GM18951 (cell line): ENCODE measurements at regions not wholly inside any gene's neighbourhood (a gene's known extent, or its start where the extent isn't known, plus 50 kb on each side); places are given as distances from the start of the nearest gene placed in this dataset.

ENCODE experiments used
- POLR2A ChIP-seq: IDR thresholded peaks from 4 replicates; pipeline ENCODE4 v1.6.1; 2011; ENCODE audit warnings: mild to moderate bottlenecking; ENCODE audit not compliant: insufficient read length, insufficient read depth; ENCODE audit errors: extremely low read depth
- in situ Hi-C: fragments of 300-500 bp; cut with MboI; formaldehyde crosslinking; loops from one replicate; pipeline ENCODE4 v1.12.0; 2022; ENCODE audit warnings: low sequenced_read_pairs, mixed read lengths, inconsistent platforms; ENCODE audit not compliant: unreplicated experiment

DNA sequence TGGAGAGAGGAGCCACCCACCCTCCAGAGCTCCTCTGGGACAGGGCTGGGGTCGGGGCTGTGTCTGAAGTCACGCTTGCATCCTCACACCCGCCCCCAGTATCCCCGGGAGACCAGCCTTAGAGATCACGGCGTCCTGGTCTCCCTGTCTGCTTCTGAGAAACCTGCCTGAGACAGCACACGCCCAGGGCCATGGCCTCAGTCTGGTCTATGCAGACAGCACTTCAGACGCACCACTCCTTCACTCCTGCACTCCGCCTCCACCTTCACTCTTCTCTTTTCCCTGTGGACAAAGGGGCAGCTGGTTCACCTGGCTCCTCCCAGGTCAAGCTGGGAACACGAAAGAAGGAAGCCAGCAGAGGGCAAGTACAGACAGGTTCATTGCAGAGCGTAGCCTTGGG, 248.0 kb upstream of the GSE1 start:
- in situ Hi-C loops = no loop called here
- TF ChIP-seq POLR2A = no peak

DNA sequence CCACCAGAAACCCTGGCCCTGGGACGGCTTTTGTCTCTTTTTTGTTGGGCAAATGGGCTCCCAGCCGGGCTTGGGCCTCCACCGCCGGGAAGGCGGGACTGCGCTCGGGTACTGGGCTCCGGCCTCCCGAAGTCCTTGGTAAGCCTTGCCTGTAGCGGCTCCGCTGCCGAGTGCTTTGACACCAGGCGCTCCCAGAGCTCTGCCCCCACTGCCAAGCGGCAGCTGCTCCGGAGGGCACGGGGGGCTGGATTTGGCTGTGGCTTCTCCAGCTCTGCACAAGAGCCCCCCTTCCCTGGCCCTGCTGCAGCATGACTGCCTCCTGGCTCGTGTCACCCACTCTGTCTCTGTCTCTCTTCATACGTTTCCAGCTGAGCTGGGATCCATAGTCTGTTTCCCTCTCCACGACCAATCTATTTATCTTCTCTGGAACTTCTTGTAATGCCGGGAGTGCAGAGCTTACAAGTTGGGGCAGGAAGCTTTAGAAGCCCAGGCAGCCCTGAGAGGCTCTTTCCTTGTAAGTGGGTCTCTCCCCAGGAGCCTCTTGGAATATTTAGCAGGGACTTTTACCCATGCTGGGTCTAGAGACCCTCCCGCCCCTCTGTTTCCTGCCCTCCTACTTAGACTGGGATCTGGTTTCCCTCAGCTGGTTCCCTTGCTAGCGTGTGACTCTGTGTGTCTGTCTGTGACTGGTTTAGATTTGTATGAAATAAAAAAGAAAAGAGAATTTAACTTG, 246.9 kb upstream of the GSE1 start:
- no peak for TF ChIP-seq POLR2A
- in situ Hi-C loops = no loop called here

DNA sequence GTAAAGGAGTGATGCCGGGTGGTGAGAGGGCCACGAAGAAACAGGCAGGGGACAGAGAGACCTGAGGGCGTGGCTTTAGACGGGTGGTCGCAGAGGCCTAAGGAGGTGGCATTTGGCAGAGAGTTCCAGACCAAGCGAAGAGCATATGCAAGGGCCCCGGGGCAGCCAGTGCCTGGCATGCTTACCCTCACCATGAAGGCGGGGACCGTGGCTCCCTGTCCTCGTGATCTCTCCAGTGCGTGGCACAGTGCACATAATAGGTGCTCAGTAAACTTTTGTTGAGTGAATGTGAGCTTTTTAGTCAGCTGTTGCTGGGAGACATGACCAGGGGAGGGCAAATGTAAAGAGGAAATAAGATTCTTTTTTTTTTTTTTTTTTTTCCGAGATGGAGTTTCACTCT, 245.6 kb upstream of the GSE1 start:
- in situ Hi-C loops = no loop called here
- no peak for TF ChIP-seq POLR2A

DNA sequence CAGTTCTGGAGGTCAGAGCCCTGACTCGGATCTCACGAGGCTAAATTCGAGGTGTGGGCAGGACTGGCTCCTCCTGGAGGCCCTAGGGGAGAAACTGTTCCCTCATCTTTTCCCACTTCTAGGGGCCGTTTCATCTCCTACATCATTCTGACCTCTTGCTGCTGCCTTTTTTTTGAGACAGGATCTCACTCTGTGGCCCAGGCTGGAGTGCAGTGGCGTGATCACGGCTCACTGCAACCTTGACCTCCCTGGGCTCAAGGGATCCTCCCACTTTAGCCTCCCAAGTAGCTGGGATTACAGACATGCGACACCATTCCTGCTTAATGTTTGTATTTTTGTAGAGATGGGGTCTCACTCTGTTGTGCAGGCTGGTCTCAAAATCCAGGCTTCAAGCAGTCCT, 244.1 kb upstream of the GSE1 start:
- TF ChIP-seq POLR2A = no peak
- in situ Hi-C loops = no loop called here

DNA sequence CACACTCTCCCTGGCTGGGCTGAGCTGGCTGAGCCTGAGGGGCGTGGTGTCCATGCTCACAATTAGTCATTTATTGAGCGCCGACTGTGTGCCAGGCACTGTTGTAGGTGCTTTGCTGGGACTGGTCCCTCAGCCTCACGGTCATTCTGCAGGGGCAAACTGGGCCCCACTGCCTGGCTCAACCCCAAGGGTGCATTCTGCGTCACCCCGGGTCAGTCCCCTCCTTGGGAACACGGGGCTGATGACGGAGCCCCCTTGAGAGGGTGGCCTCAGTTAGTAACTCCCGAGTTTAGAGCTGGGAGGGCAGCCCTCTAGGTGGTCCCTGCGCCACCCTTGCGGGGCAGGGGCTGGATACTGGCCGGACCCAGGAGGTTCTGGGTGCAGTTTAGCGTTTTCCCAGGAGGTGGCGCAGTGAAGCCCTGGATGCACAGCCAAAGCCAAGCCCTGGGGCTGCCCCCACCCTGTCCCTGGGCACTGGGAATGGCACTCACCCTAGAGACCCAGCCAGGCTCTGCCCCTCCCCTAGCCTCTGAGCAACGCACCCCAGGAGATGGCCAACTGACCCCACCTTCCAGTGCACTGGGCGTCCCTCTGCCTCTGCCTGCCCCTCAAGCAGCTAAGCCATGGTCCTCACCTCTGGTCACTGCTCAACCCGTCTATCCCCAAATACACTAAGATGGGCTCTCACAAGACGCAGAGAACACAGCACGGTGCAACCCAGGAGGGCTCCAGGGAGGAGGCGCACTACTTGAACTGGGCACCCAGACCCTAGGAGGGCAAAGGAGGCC, 243.2 kb upstream of the GSE1 start:
- in situ Hi-C loops = no loop called here
- TF ChIP-seq POLR2A = no peak

DNA sequence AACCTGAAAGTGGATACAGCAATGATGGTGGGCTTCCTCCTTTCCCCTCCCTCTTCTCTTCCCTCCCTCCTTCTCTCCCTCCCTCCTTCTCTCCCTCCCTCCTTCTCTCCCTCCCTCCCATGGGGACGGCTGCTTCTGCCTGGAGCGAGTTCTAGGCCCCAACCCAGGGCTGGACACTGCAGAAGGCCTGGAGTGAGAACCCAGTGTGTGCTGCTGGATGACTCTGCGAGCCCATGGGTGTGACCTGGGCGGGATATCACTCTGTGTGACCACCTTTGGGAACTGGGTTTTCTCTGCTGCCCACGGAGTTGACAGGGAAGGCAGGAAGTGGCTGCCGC, 242.6 kb upstream of the GSE1 start:
- in situ Hi-C loops = no loop called here
- TF ChIP-seq POLR2A = no peak

DNA sequence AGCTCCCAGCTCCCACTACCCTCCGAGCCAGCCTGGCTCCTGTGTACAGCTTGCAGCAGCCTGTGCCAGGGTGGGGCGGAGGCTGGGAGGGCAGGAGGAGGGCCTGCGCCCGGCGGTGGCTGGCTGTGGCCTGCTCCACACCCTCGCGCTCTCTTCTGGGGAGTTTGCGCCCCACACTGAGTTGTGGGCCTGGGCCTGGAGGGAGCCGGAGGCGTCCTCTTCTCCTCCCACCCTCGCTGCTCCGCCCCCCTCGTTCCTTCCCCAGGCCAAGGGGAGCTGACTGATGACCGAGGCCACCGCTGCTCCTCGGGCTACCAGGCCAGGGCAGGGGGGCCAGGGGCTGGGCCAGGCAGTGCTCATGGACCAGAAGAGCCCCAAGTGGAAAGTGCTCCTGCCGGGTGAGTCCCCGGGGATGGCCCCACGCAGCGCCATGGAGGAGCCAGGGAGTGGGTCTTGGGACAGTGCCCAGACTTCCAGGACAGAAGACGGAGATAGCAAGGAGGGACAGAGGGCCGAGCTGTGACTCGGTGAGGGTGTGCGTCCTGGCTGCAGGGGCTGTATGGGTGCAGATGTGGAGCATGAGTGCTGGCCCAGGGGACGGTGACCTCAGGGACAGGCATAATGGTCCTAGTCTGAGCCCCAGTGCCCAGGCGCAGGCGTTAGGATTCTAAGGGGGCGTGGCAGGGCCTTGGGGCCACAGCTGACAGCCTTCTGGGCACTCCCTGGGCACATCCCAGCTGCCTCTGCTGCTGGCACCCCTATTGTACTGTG, 242.1 kb upstream of the GSE1 start:
- TF ChIP-seq POLR2A = no peak
- in situ Hi-C loops = no loop called here

DNA sequence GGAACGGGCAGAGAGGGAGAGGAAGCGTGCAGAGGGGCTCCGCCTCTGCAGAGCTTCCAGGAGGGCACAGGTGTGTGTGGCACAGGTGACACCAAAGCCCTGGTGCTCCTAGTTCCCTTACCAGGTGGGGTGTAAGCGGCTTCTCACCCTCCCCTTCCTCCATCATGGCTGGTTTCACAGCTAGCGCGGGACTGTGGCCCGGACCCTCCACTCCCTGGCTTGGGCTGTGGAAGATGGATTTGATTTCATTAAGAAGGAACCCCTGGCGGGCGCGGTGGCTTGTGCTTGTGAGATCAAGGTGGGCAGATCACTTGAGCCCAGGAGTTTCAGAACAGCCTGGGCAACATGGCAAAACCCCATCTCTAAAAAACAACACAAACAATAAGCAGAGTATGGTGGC, 241.2 kb upstream of the GSE1 start:
- no peak for TF ChIP-seq POLR2A
- in situ Hi-C loops = no loop called here

DNA sequence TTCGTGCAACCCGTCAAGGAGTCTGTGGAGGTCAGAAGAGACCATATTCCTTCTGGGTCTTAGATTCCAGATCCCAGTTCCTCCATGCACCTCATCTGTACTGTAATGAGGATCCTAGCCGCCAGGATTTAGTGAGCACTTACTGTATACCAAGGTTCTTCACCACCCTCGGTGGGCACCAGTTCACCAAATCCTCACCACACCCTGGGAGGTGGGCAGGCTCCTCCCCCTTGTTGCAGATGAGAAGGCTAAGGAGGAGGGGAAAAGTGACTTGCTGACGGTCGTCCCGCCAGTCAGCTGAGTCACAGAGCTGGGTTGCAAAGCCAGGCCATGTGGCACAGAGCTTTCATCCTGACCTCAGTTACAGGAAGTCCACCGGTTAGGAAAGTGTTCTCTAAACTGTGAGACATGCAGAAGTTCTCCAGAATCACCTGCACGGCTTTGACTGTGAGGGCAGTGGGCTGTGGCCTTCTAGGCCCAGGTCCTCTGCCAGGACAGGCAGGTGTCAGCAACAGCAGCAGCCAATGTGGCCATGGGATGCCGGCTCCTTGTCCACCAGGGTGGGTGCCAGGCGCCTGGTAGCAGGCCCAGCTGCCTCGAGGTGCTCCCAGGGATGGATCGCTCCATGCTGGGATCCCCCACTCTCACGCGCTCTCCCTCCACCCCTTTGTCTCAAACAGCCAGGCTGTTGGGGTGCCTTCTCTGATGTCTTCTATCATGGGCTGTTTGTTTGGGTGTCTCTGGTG, 240.3 kb upstream of the GSE1 start:
- TF ChIP-seq POLR2A = no peak
- in situ Hi-C loops = no loop called here

DNA sequence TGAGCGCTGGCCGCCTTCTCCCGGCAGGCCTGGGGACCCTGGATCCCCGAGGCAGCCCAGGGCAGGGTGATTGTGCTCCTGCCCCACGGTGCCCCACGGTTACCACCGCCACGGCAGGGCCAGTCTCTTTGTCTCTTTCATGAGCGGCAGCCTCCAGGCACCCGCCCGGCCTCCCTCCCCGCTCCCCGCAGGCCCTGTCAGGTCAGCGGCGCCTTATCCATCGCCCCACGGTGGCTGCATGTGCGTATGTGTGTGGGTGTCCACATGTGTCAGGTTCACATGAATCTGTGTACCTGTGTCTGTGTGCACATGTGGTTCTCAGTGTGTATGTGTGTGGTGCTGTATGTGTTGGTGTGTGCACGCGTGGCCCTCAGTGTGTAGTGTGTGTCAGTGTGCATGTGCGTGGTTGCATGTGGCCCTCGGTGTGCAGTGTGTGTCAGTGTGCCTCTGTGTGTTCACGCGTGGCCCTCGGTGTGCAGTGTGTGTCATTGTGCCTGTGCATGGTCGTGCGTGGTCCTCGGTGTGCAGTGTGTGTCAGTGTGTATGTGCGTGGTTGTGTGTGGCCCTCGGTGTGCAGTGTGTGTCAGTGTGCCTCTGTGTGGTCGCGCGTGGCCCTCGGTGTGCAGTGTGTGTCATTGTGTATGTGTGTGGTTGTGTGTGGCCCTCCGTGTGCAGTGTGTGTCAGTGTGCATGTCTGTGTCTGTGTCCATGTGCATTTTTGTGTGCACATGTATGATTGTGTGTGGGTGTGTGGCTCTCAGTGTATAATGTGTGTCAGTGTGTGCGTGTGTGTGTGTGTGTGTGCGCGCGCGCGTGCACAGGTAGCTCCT, 239.2 kb upstream of the GSE1 start:
- in situ Hi-C loops = no loop called here
- no peak for TF ChIP-seq POLR2A

DNA sequence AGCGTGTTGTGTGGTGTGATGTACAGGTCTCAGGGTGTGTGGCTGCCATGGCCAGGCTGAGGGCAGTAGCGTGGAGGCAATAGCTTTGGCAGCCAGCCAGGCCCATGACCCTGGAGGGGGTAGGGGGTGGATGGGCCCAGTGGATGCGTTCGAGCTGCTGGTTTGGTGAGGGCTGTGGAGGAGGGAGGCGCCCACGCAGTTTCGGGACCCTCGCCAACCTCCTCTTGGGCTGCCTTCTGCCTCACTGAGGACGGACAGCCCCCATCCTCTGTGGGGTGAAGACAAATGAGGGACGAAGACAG, 238.6 kb upstream of the GSE1 start:
- TF ChIP-seq POLR2A = no peak
- in situ Hi-C loops = no loop called here

DNA sequence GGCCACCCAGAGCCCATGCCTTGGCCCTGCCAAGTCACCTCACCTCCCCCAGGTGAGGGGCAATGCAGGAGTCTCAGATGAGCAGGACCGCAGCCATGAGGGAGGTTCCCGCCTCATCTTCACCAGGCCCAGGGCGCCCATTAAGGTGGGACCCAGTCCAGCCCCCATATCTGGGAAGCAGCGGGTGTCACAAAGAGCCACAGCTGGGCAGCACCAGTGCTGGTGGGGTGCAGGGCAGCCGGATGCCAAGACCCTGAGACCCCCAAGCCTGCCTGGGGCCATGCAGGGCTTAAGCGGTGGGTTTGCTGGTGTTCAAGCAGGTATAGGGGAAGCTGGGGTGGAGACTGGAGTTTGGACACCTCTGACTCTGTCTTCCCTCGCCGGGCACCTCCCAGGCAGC, 237.8 kb upstream of the GSE1 start:
- in situ Hi-C loops = no loop called here
- TF ChIP-seq POLR2A = no peak
